ENCODE measurements at regions not wholly inside any gene's neighbourhood (a gene's known extent, or its start where the extent isn't known, plus 50 kb on each side); places are given as distances from the start of the nearest gene placed in this dataset.

- no peaks in the 10 kb centered on the region for H3K9me3 ChIP-seq (ENCODE audit: control insufficient read depth, insufficient read depth, low read depth, low read length)
- in situ Hi-C loops (cut with HindIII; ENCODE audit: low pct_unique_long_range_greater_than_20kb, low sequenced_read_pairs) (no loop called here), intact Hi-C loops (cut with micrococcal nuclease; ENCODE audit: unreplicated experiment) (no loop called here)
- TF ChIP-seq REST (IDR thresholded peaks at IDR 0.05; ENCODE audit: insufficient read depth in 1 of 2, low read depth in 2 of 2, low read length in 1 of 2) (no peak), SIN3A (IDR thresholded peaks at IDR 0.05; ENCODE audit: borderline replicate concordance, insufficient read depth, low read depth, low read length) (no peak), POLR2AphosphoS5 (IDR thresholded peaks at IDR 0.05; ENCODE audit: low read depth, low read length) (no peak), TCF7L2 (IDR thresholded peaks at IDR 0.05; ENCODE audit: low read depth, low read length) (no peak)
- TF ChIP-seq, protein P1, sequence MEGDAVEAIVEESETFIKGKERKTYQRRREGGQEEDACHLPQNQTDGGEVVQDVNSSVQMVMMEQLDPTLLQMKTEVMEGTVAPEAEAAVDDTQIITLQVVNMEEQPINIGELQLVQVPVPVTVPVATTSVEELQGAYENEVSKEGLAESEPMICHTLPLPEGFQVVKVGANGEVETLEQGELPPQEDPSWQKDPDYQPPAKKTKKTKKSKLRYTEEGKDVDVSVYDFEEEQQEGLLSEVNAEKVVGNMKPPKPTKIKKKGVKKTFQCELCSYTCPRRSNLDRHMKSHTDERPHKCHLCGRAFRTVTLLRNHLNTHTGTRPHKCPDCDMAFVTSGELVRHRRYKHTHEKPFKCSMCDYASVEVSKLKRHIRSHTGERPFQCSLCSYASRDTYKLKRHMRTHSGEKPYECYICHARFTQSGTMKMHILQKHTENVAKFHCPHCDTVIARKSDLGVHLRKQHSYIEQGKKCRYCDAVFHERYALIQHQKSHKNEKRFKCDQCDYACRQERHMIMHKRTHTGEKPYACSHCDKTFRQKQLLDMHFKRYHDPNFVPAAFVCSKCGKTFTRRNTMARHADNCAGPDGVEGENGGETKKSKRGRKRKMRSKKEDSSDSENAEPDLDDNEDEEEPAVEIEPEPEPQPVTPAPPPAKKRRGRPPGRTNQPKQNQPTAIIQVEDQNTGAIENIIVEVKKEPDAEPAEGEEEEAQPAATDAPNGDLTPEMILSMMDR (IDR thresholded peaks at IDR 0.05), result no peak
- no peak overlapping the region for H3K4me3 ChIP-seq (ENCODE audit: low read depth in 2 of 2, low read length in 2 of 2)
- H3K27me3 ChIP-seq (ENCODE audit: control insufficient read depth, insufficient read depth, low read length), result no peaks in the 10 kb centered on the region
- CTCF ChIA-PET, result no interaction called here
- no peak overlapping the region for H3K27ac ChIP-seq (ENCODE audit: low read length)
- POLR2A ChIA-PET, result no interaction called here
- H3K36me3 ChIP-seq (ENCODE audit: control insufficient read depth, insufficient read depth, low read length), result no peaks in the 10 kb centered on the region
- no peaks in the 10 kb centered on the region for H3K4me1 ChIP-seq (ENCODE audit: control insufficient read depth, insufficient read depth, low read length)
- ATAC-seq (no peak), DNase-seq (ENCODE audit: low read depth, low spot score) (no peak)
- BruUV-seq (replicated peaks), result no TSS peak
Observed at GRCh38 chr12:92624236-92624635, 78.6 kb upstream of the PLEKHG7 start.

DNA sequence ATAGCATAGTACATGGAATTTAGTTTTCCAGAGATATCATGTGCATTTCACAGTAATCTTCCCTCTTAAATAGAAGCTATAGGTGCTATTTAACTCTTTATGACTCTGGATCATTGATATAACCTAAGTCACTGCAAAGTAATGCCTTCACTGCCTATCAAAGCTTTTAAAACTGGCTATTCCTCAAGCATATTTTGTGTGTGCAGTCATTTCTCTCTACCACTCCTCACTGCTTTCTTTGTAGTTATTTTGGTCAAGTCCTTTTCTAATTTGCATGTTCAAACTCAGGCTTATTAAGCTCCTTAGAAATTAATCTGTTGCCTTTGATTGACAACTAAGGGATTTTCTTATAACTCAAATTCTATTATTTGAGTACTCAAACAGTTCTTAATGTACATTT is 79.4 kb upstream of the PLEKHG7 start:
- CTCF ChIA-PET, result no interaction called here
- no peak for ATAC-seq
- no peaks in the 10 kb centered on the region for H3K9me3 ChIP-seq (ENCODE audit: control insufficient read depth, insufficient read depth, low read depth, low read length)
- no peaks in the 10 kb centered on the region for H3K4me1 ChIP-seq (ENCODE audit: control insufficient read depth, insufficient read depth, low read length)
- H3K27ac ChIP-seq (ENCODE audit: low read length), result no peak overlapping the region
- no peaks in the 10 kb centered on the region for H3K27me3 ChIP-seq (ENCODE audit: control insufficient read depth, insufficient read depth, low read length)
- no TSS peak for BruUV-seq (replicated peaks)
- POLR2A ChIA-PET, result no interaction called here
- H3K4me3 ChIP-seq (ENCODE audit: low read depth in 2 of 2, low read length in 2 of 2), result no peak overlapping the region
- intact Hi-C loops (cut with micrococcal nuclease; ENCODE audit: unreplicated experiment), result no loop called here
- H3K36me3 ChIP-seq (ENCODE audit: control insufficient read depth, insufficient read depth, low read length), result no peaks in the 10 kb centered on the region
- TF ChIP-seq, protein P1 (IDR thresholded peaks at IDR 0.05), result no peak
- TF ChIP-seq TCF7L2 (IDR thresholded peaks at IDR 0.05; ENCODE audit: low read depth, low read length), result no peak
- no peak for TF ChIP-seq REST (IDR thresholded peaks at IDR 0.05; ENCODE audit: insufficient read depth in 1 of 2, low read depth in 2 of 2, low read length in 1 of 2)
- TF ChIP-seq POLR2AphosphoS5 (IDR thresholded peaks at IDR 0.05; ENCODE audit: low read depth, low read length), result no peak
- no peak for TF ChIP-seq SIN3A (IDR thresholded peaks at IDR 0.05; ENCODE audit: borderline replicate concordance, insufficient read depth, low read depth, low read length)
- no peak for DNase-seq (ENCODE audit: low read depth, low spot score)
- in situ Hi-C loops (cut with HindIII; ENCODE audit: low pct_unique_long_range_greater_than_20kb, low sequenced_read_pairs), result no loop called here
